Activated naive CD4-positive, alpha-beta T cell treated with anti-CD3 and anti-CD28 coated beads for 36 hours (primary cell): ENCODE measurements at regions not wholly inside any gene's neighbourhood (a gene's known extent, or its start where the extent isn't known, plus 50 kb on each side); places are given as distances from the start of the nearest gene placed in this dataset.

Experiments used
- CTCF ChIA-PET: fragments of 350-600 bp; sonication (Branson Sonifier 250); formaldehyde crosslinking; loops from one replicate; lab custom pipeline; 2021; ENCODE audit warnings: antibody characterized with exemption; lab: Charles Lee
- DNase-seq: peaks from one replicate; pipeline ENCODE4 v3.0.0-alpha.2; 2020
- H3K27ac Mint-ChIP-seq: one replicate; pipeline ENCODE4 v1.8.0; 2021; ENCODE audit warnings: mild to moderate bottlenecking, mixed read lengths
- H3K27me3 Mint-ChIP-seq: one replicate; pipeline ENCODE4 v1.8.0; 2021; ENCODE audit warnings: low read depth, mixed read lengths
- H3K36me3 Mint-ChIP-seq: one replicate; pipeline ENCODE4 v1.8.0; 2021; ENCODE audit warnings: low read depth, mixed read lengths
- H3K4me1 Mint-ChIP-seq: one replicate; pipeline ENCODE4 v1.8.0; 2021; ENCODE audit warnings: low read depth, mixed read lengths
- H3K4me3 Mint-ChIP-seq: one replicate; pipeline ENCODE4 v1.8.0; 2021; ENCODE audit warnings: mild to moderate bottlenecking, moderate library complexity, mixed read lengths
- H3K9me3 Mint-ChIP-seq: one replicate; pipeline ENCODE4 v1.8.0; 2021; ENCODE audit warnings: mixed read lengths
- intact Hi-C: fragments of 100-400 bp; cut with micrococcal nuclease; formaldehyde crosslinking; loops from one replicate; pipeline ENCODE4 v1.15.1; 2023

DNA sequence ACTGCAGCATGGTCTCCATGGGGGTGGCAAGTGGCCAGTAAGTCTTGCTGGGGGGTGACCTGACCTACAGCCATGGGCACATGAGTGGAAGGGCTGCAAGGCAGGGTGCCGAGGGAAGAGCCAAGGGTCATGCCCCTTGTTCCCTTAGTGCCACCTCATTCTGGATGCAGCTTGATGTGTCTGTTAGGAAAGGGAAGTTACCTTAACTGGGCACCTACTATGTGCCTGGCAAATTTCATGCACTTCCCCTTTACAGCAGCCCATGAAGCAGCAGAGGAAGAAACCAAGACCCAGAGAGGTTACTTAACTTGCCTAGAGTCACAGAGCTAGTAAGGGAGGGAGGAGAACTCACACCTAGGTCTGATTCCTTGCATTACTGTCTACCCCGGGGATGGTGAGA is 174.0 kb downstream of the MRPL14 start:
- peaks cover 14% of the 10 kb centered on the region for H3K27me3 Mint-ChIP-seq
- intact Hi-C loops: loop anchor here (2.0 kb wide), 1 partner anchor 230 kb away; no protein-coding TSS in a partner anchor
- H3K9me3 Mint-ChIP-seq: peaks cover 6% of the 10 kb centered on the region
- H3K4me3 Mint-ChIP-seq: no peak overlapping the region
- H3K4me1 Mint-ChIP-seq: no peaks in the 10 kb centered on the region
- no peaks in the 10 kb centered on the region for H3K36me3 Mint-ChIP-seq
- DNase-seq: no peak
- CTCF ChIA-PET: interaction anchor here (0.9 to 1.3 kb wide), 2 partner anchors 125 to 229 kb away, joined by 4 to 5 read pairs; no protein-coding TSS in a partner anchor
- H3K27ac Mint-ChIP-seq: no peak overlapping the region

DNA sequence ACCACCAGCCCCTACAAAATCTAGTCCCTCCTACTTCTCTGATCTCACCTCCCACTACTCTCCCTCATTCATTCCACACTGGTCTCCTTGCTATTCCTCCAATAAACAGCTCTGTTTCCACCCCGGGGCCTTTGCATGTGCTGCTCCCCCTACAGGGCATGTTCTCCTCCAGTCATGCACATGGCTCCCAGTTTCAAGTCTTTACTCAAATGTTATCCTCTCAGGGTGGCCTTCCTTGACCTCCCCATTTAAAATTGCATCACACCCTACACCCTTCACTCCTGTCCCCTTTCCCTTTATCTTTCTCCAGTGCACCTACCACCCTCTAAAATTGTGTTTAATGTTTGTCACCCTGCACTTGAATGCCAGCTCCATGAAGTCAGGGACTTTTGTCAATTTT is 174.5 kb downstream of the MRPL14 start:
- CTCF ChIA-PET: interaction anchor here (0.5 to 1.0 kb wide), 4 partner anchors 18 to 234 kb away, joined by 3 to 5 read pairs (median 3); no protein-coding TSS in a partner anchor
- H3K4me3 Mint-ChIP-seq: no peak overlapping the region
- H3K36me3 Mint-ChIP-seq: no peaks in the 10 kb centered on the region
- DNase-seq: peak; percentile 14
- H3K27me3 Mint-ChIP-seq: peaks cover 12% of the 10 kb centered on the region
- intact Hi-C loops: loop anchor here (2.0 kb wide), 1 partner anchor 230 kb away; no protein-coding TSS in a partner anchor
- peaks cover 6% of the 10 kb centered on the region for H3K9me3 Mint-ChIP-seq
- no peaks in the 10 kb centered on the region for H3K4me1 Mint-ChIP-seq
- H3K27ac Mint-ChIP-seq: no peak overlapping the region

- intact Hi-C loops: loop anchor here (1.0 to 2.0 kb wide), 2 partner anchors 183 to 229 kb away; no protein-coding TSS in a partner anchor
- no peaks in the 10 kb centered on the region for H3K4me1 Mint-ChIP-seq
- peaks cover 9% of the 10 kb centered on the region for H3K27me3 Mint-ChIP-seq
- CTCF ChIA-PET: interaction anchor here (0.5 to 1.0 kb wide), 3 partner anchors 18 to 233 kb away, joined by 3 read pairs; no protein-coding TSS in a partner anchor
- no peak overlapping the region for H3K4me3 Mint-ChIP-seq
- H3K27ac Mint-ChIP-seq: no peak overlapping the region
- DNase-seq: no peak
- H3K36me3 Mint-ChIP-seq: no peaks in the 10 kb centered on the region
- peaks cover 6% of the 10 kb centered on the region for H3K9me3 Mint-ChIP-seq
These were observed 175.2 kb downstream of the MRPL14 start for GRCh38 chr6:43951756-43952675.

DNA sequence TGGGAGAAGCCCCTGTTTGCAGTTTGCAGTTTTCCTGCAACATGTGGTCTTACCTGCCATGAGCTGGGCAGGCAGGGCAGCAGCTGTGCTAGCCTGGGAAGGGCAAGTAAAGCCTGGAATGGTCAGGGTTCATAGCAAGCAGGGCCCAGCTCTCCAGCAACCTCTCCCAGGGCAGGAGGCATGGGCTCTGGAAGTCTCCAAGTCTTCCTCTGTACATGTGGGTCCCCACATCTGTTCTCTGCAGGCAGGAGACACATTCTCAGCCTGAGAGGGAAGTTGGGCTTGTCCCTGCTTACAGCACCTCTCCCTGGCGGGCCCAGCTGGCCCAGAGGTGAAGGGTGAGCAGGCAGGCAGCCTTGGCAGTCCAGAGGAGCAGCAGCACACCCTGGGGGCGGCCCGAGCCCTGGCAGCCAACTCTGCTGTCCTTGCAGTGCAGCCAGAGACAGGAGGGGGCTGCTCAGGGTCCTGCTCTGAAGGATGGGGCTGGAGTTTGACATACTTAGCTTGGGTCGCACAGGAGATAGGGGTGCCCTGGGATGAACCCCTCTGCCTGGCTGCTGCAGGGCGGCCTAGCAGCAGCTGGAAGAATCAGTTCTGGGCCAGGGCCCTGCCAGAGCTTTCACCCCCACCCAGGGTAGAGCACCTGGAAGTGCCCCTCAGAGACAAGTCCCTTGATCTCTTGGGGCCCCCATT is 176.0 kb downstream of the MRPL14 start:
- H3K36me3 Mint-ChIP-seq: no peaks in the 10 kb centered on the region
- intact Hi-C loops: loop anchor here (1.0 kb wide), 1 partner anchor 182 kb away; no protein-coding TSS in a partner anchor
- no peak overlapping the region for H3K4me3 Mint-ChIP-seq
- H3K9me3 Mint-ChIP-seq: peaks cover 8% of the 10 kb centered on the region
- peaks cover 4% of the 10 kb centered on the region for H3K27me3 Mint-ChIP-seq
- peak; percentile 28 for DNase-seq
- H3K4me1 Mint-ChIP-seq: no peaks in the 10 kb centered on the region
- CTCF ChIA-PET: no interaction called here
- H3K27ac Mint-ChIP-seq: no peak overlapping the region

DNA sequence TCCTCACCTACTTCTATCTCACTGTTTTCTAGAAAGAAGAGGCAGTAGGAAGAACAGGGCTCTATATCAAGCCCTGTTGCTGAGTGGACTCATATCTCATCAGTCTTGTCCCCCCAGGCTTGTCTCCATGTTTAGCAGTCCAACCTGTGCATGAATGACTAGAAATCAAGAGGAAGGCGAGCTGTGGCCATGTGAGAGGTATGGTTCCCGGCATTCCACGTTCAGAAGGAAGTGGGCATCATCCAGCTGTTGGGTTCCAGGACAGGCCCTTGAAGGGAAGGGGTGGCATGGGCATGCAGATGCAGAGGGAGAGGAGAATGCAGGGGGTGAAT is 176.6 kb downstream of the MRPL14 start:
- DNase-seq: no peak
- H3K27ac Mint-ChIP-seq: no peak overlapping the region
- peaks cover 3% of the 10 kb centered on the region for H3K27me3 Mint-ChIP-seq
- H3K4me3 Mint-ChIP-seq: no peak overlapping the region
- CTCF ChIA-PET: no interaction called here
- intact Hi-C loops: loop anchor here (1.0 kb wide), 1 partner anchor 181 kb away; no protein-coding TSS in a partner anchor
- H3K36me3 Mint-ChIP-seq: no peaks in the 10 kb centered on the region
- H3K9me3 Mint-ChIP-seq: peaks cover 6% of the 10 kb centered on the region
- no peaks in the 10 kb centered on the region for H3K4me1 Mint-ChIP-seq

DNA sequence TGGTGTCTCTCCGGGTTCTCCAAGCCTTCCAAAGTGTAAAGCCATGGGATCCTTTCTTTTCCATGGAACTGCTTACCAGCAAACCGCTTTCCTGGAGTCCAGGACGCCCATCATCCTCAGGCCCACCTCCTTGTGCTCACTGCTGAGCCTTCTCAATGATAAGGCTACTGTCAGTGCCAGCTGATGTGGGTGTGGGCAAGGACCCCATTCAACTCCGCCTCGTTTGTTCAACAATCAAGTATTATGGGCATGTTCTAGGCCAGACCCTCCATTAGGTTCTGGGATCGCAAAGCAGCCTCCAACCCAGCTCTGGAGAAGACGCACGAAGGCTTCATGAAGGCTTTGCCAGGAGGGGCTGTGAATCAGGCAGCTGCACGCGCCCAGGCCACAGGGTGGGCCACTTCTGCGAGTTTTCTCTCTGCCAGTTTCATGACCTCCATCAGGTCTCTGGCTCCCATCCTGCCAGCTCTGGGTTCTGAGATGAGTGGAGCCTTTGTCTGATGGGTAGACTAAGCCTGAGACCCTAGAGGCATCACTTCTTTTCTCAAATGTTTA is 177.1 kb downstream of the MRPL14 start:
- Mint-ChIP-seq H3K4me3 (no peak overlapping the region), H3K9me3 (peaks cover 10% of the 10 kb centered on the region), H3K27me3 (peaks cover 3% of the 10 kb centered on the region), H3K4me1 (no peaks in the 10 kb centered on the region), H3K27ac (no peak overlapping the region), H3K36me3 (no peaks in the 10 kb centered on the region)
- DNase-seq: no peak
- CTCF ChIA-PET: no interaction called here
- intact Hi-C loops: no loop called here

- CTCF ChIA-PET: interaction anchor here (1.2 kb wide), 1 partner anchor 13 kb away, joined by 3 read pairs; no protein-coding TSS in a partner anchor
- intact Hi-C loops: no loop called here
- peaks cover 15% of the 10 kb centered on the region for H3K9me3 Mint-ChIP-seq
- no peak overlapping the region for H3K27ac Mint-ChIP-seq
- H3K4me1 Mint-ChIP-seq: no peaks in the 10 kb centered on the region
- no peaks in the 10 kb centered on the region for H3K27me3 Mint-ChIP-seq
- H3K36me3 Mint-ChIP-seq: no peaks in the 10 kb centered on the region
- no peak overlapping the region for H3K4me3 Mint-ChIP-seq
- DNase-seq: no peak
These were observed 177.7 kb downstream of the MRPL14 start for GRCh38 chr6:43949551-43949991.

DNA sequence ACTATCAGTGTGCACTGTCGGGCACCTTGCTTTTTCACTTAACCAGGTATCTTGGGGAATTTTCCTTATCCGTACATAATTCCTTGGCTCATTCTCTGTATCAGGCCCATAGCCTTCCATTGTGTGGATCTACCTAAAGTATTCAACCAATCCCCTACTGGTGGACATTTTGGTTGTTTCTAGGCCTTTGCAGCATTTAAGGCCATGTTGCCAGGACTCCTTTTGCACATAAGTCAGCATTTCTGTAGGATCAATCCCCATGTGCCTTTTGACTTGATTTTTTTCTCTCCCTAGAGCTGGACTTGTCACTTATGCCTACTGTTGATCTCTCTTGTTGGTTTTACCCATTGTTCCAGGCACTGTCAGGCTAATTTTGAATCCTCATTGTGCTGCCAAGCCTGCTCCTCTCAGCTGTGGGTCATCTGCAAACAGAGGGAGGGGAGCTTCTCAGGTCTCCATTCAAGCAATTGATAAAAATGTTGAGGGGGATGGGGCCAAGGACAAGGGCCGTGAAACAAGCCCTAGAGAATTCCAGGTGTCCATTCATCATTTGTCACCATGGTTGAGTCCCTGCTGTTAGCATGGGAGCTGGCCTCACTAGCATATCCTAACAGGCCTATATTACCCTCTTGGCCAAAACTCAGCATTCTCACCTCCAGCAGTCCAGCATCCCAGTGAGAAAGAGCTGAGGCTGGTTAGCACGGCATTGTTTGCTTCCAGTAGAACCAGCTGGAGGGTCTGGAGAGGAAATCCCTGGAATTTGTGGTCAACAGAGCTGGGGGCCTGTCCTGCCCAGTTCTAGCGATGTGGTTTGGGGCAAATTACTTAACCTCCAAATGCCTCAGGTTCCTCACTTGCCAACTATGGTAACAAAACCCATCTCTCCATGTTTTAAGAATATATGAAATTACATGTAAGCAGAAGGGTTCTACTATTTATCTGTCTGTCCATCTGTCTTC is 178.4 kb downstream of the MRPL14 start:
- no peak overlapping the region for H3K27ac Mint-ChIP-seq
- no peak overlapping the region for H3K4me3 Mint-ChIP-seq
- H3K4me1 Mint-ChIP-seq: no peaks in the 10 kb centered on the region
- DNase-seq: no peak
- CTCF ChIA-PET: interaction anchor here (1.2 kb wide), 1 partner anchor 12 kb away, joined by 3 read pairs; no protein-coding TSS in a partner anchor
- intact Hi-C loops: no loop called here
- H3K36me3 Mint-ChIP-seq: no peaks in the 10 kb centered on the region
- H3K27me3 Mint-ChIP-seq: no peaks in the 10 kb centered on the region
- peaks cover 22% of the 10 kb centered on the region for H3K9me3 Mint-ChIP-seq

- Mint-ChIP-seq H3K4me1 (no peaks in the 10 kb centered on the region), H3K27ac (no peak overlapping the region), H3K9me3 (peaks cover 22% of the 10 kb centered on the region), H3K27me3 (no peaks in the 10 kb centered on the region), H3K4me3 (no peak overlapping the region), H3K36me3 (no peaks in the 10 kb centered on the region)
- CTCF ChIA-PET: no interaction called here
- DNase-seq: no peak
- intact Hi-C loops: no loop called here
These were observed 177.8 kb downstream of the VEGFA start for GRCh38 chr6:43947860-43948259.

GRCh38 chr6:43946641-43947363 is 176.8 kb downstream of the VEGFA start:
- DNase-seq: no peak
- Mint-ChIP-seq H3K4me1 (no peaks in the 10 kb centered on the region), H3K36me3 (no peaks in the 10 kb centered on the region), H3K9me3 (peaks cover 22% of the 10 kb centered on the region), H3K27me3 (no peaks in the 10 kb centered on the region), H3K27ac (no peak overlapping the region), H3K4me3 (no peak overlapping the region)
- intact Hi-C loops: no loop called here
- CTCF ChIA-PET: no interaction called here

DNA sequence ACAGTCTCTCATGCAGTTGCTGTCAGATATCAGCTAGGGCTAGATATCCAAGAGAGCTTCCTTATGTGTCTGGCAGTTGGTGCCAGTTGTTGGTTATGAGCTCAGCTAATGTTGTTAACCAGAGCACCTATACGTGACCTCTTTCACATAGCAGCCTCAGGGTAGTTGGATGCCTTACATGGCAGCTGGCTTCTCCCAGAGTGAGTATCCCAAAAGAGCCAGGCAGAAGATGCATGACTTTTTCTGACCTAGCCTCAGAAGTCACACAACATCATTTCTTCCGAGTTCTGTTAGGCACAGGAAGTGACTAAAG is 175.7 kb downstream of the VEGFA start:
- no peak overlapping the region for H3K4me3 Mint-ChIP-seq
- DNase-seq: no peak
- no peaks in the 10 kb centered on the region for H3K4me1 Mint-ChIP-seq
- no peaks in the 10 kb centered on the region for H3K27me3 Mint-ChIP-seq
- no peak overlapping the region for H3K27ac Mint-ChIP-seq
- peaks cover 22% of the 10 kb centered on the region for H3K9me3 Mint-ChIP-seq
- intact Hi-C loops: no loop called here
- CTCF ChIA-PET: no interaction called here
- H3K36me3 Mint-ChIP-seq: no peaks in the 10 kb centered on the region
